GM21737 (cell line): ENCODE measurements at regions not wholly inside any gene's neighbourhood (a gene's known extent, or its start where the extent isn't known, plus 50 kb on each side); places are given as distances from the start of the nearest gene placed in this dataset.
"Not testable (repeated sequence)": the region's sequence is repeated elsewhere in the genome, so short reads cannot be mapped to it uniquely, and the experiment has no call there.

ENCODE experiments used
- ATAC-seq: cut with Tn5 transposase; IDR thresholded peaks from one replicate; pipeline ENCODE4 v1.9.1; 2021; ENCODE audit warnings: mild to moderate bottlenecking, moderate library complexity; ENCODE audit not compliant: unreplicated experiment

GRCh38 chr14:71237556-71237955 lies 330.3 kb downstream of the PCNX1 start:
- no peak for ATAC-seq

DNA sequence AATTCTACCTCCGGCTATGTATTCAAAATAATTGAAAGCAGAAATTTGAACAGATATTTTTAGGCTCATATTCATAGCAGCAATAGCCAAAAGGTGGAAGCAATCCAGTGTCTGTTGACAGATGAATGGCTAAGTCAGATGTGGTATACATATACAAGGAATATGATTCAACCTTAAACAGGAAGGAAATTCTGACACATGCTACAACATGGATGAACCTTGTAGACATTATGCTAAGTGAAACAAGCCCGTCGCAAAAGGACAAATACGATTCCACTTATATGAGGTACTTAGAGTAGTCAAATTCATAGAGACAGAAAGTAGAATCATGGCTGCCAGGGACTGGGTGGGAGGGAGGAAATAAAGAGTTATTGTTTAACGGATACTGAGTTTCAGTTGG lies 331.6 kb downstream of the PCNX1 start:
- ATAC-seq, result no peak

GRCh38 chr14:71240171-71240570 lies 332.9 kb downstream of the PCNX1 start:
- ATAC-seq, result no peak

DNA sequence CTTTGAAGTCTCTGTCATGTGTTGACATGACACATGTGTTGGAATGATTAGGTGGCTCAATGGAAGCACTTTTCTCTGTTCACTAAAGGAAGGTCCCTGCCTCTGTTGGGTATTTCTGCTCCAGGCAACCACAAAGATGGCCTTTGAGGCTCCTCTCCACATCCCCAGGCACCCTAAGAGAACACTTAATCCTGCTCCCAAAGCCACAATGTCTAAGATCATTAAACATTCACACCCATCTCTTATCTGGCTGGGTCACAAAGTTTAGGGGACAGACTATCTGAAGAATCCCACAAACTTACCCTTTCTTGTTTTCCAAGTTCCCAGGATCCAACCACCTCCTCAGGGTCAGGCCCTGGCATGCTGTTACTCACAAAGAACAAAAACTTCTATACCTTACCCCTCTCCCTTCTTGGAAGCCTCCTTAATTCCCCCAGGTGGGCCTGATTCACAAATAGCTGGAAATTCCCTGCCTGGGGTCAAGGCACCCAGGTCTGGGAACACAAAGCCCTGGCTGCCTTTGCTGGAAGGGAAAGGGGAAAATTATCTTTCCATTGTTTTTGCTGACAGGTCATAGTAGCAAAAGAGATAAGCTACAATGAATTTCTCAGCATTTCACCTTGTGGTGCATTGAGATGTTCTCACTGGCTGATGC lies 333.7 kb downstream of the PCNX1 start:
- no peak for ATAC-seq

DNA sequence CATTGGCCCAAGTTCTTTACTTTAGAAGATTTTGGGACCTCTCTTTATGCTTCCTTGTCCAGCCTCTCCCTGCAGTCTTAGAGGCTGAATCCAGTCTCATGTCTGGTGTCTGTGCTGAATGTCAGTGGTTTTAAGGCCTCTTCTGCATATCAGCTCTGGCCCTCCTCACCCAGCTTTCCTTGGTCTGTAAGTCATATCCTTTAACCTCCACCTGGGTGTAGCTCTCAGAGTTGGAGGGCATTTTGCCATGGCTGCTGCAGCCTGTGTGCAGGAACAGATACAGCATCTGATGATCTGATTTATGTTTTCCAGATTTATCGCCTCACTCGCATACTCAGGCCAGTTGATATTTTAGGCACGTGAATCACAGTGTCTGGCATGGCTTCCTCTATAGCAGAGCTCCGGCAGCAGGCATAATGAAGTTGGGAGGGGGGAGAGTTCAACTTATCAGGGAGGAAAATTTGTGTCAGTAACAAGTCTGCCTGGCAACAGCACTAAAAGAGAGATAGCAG lies 335.0 kb downstream of the PCNX1 start:
- ATAC-seq, result no peak

GRCh38 chr14:71243697-71244096 lies 336.4 kb downstream of the PCNX1 start:
- ATAC-seq, result no peak

GRCh38 chr14:71244341-71244740 lies 337.1 kb downstream of the PCNX1 start:
- ATAC-seq, result no peak

GRCh38 chr14:71245659-71246361 lies 338.6 kb downstream of the PCNX1 start:
- no peak for ATAC-seq

DNA sequence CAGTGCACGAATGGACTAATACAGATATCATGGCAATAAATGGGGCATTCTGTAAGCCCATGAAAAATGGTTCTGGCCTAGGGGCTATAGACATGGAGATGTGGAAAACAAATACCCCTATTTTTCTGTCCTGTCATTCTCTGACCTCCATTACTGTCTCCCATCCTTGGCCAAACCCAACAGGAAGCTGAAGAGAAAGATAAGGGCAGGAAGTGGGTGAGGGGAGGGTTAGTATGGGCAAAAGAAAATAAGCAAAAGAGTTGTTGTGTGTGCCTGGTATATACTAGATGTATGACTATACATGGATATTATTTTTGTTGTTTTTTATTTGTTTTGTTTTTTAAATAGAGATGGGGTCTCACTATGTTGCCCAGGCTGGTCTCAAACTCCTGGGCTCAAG lies 339.3 kb downstream of the PCNX1 start:
- ATAC-seq, result no peak

GRCh38 chr14:71247106-71247505 lies 339.8 kb downstream of the PCNX1 start:
- ATAC-seq, result no peak

GRCh38 chr14:71248194-71248593 lies 340.9 kb downstream of the PCNX1 start:
- ATAC-seq, result no peak

DNA sequence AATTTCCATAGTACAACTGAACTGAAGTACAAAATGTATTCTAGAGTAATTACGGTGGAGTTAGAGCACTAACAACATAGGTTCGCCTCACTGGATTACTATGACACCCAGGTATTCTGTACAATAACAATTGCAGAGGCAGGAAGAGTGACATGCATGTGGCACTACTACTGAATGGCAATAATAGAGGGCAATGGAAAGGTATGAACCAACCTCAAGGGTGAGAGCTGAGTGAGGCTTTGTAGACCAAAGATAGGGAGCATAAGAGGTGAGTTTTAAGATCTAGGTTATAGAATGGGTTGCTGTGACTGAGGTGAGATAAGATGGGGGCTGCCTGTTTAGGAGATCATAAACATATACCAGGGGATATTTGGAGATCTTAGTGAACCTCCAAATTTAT lies 343.1 kb downstream of the PCNX1 start:
- ATAC-seq, result no peak

DNA sequence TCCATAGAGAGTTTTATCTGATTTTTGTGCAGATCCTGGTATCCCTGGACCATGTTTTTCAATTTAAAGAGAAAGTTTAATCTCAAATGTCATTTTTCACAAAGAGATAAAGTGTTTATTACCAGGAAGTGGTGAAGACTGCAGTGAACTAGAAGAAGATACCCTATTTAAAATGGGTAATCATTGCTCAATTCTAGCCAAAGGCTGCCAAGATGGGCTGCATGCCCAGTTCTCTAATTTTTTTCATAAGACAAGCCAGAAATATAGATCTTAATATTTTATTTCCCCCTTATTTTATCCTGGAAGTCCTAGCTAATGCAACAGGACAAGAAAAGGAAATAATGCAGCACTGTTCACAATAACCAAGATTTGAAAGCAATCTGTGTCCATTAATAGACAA lies 343.5 kb downstream of the PCNX1 start:
- no peak for ATAC-seq

GRCh38 chr14:71254091-71254719 lies 346.9 kb downstream of the PCNX1 start:
- ATAC-seq, result not testable (repeated sequence)

DNA sequence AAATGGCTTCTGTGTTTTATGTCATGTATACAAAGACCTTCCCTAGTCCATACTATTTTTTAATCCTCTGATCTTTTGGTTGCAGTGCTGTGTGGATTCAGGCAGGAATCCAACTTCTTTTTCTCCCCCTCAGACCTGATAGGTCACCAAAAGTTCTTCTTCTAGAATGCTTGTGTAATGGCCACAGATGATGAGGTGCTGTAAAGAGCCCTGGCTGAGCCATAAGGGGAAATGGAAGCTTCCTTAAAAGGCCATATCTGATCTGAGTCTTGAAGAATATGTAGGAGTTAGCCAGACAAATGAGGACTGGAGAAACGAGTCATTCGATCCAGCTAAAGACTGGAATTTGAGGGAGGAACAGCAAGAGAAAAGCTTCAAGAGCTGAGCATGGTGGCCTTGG lies 353.9 kb downstream of the PCNX1 start:
- ATAC-seq, result no peak

- ATAC-seq, result no peak
Observed at GRCh38 chr14:71262441-71262840, 355.2 kb downstream of the PCNX1 start.

GRCh38 chr14:71264260-71264659 lies 357.0 kb downstream of the PCNX1 start:
- no peak for ATAC-seq

- no peak for ATAC-seq
Observed at GRCh38 chr14:71267007-71267513, 359.8 kb downstream of the PCNX1 start.

- no peak for ATAC-seq
Observed at GRCh38 chr14:71267691-71268090, 360.4 kb downstream of the PCNX1 start.

DNA sequence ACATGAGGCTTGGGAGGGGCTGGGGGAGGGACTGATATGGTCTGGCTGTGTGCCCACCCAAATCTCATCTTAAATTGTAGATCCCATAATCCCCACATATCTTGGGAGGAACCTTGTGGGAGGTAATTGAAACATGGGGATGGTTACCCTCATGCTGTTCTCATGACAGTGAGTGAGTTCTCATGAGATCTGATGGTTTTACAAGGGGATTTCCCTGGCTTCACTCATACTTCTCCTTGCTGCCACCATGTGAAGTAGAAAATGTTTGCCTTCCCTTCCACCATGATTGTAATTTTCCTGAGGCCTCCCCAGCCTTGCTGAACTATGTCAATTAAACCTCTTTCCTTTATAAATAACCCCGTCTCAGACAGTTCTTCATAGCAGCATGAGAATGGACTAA lies 362.9 kb downstream of the PCNX1 start:
- no peak for ATAC-seq

GRCh38 chr14:71271166-71271945 lies 364.1 kb downstream of the PCNX1 start:
- no peak for ATAC-seq
